Testis (tissue), 2 donors: ENCODE measurements at regions not wholly inside any gene's neighbourhood (a gene's known extent, or its start where the extent isn't known, plus 50 kb on each side); places are given as distances from the start of the nearest gene placed in this dataset.

Experiments used
- DNase-seq: peaks from one replicate; pipeline ENCODE4 v3.0.0-alpha.2; 2019
- H3K27ac ChIP-seq, 2 donors: fragments of 200-600 bp; sonication (generic); one replicate each; pipeline ENCODE4 v1.5.1; 2019
- H3K27me3 ChIP-seq: fragments of 200-600 bp; sonication (generic); one replicate; pipeline ENCODE4 v1.5.1; 2019
- H3K36me3 ChIP-seq: fragments of 200-600 bp; sonication (generic); one replicate; pipeline ENCODE4 v1.5.1; 2017; ENCODE audit warnings: low read depth; ENCODE audit errors: missing control alignments
- H3K4me1 ChIP-seq: fragments of 200-600 bp; sonication (generic); one replicate; pipeline ENCODE4 v1.5.1; 2019
- H3K4me3 ChIP-seq, 2 donors: fragments of 200-600 bp; sonication (generic); one replicate each; pipeline ENCODE4 v1.5.1; 2017 to 2019
- H3K9me3 ChIP-seq: fragments of 200-600 bp; sonication (generic); one replicate; pipeline ENCODE4 v1.5.1; 2017
- CTCF ChIP-seq, 3 experiments: fragments of 450-650 bp in 2 of 3; fragments of 200-600 bp in 1 of 3; sonication (generic) in 1 of 3; IDR thresholded peaks; one replicate each; pipeline ENCODE4 v1.5.1; 2016 to 2019; ENCODE audit warnings: antibody characterized with exemption in 3 of 3, mild to moderate bottlenecking in 2 of 3, moderate library complexity in 1 of 3
- POLR2A ChIP-seq: fragments of 450-650 bp; IDR thresholded peaks from one replicate; pipeline ENCODE4 v1.6.1; 2017; ENCODE audit warnings: antibody characterized with exemption, mild to moderate bottlenecking, moderate library complexity
- WGBS, 2 donors: methylation state at CpG; one replicate each; pipeline ENCODE4 v1.1.5; 2018; 5-methylcytosine and 5-hydroxymethylcytosine counted together
- intact Hi-C: fragments of 100-400 bp; cut with DNase I; formaldehyde crosslinking; loops from one replicate; pipeline ENCODE4 v1.15.1; 2023; ENCODE audit warnings: low total_unique reads

- TF ChIP-seq CTCF (IDR thresholded peaks at IDR 0.05) (no peak), POLR2A (no peak)
Measured at GRCh38 chr10:121053151-121053550, 202.0 kb downstream of the WDR11 start.

GRCh38 chr10:121054874-121055273 lies 203.7 kb downstream of the WDR11 start:
- no peak overlapping the region for H3K27ac ChIP-seq
- no peak for DNase-seq
- no peaks in the 10 kb centered on the region for H3K9me3 ChIP-seq
- no peaks in the 10 kb centered on the region for H3K27me3 ChIP-seq
- intact Hi-C loops: no loop called here
- no peaks in the 10 kb centered on the region for H3K4me1 ChIP-seq
- 62 to 66% methylated on average over 5 of the region's 5 CpGs for WGBS, 2 donors
- H3K4me3 ChIP-seq: no peak overlapping the region
- H3K36me3 ChIP-seq: no peaks in the 10 kb centered on the region
- TF ChIP-seq CTCF (IDR thresholded peaks at IDR 0.05): no peak
- no peak for TF ChIP-seq POLR2A

More at GRCh38 chr10:121053151-121053550, 202.0 kb downstream of the WDR11 start:
- Histone ChIP-seq H3K4me3 (no peak overlapping the region), H3K36me3 (no peaks in the 10 kb centered on the region), H3K27me3 (no peaks in the 10 kb centered on the region), H3K9me3 (no peaks in the 10 kb centered on the region), H3K27ac (no peak overlapping the region), H3K4me1 (no peaks in the 10 kb centered on the region)
- intact Hi-C loops: no loop called here
- DNase-seq: no peak
- WGBS, 2 donors: 65 to 67% methylated on average over 3 of the region's 3 CpGs

- H3K36me3 ChIP-seq: no peaks in the 10 kb centered on the region
- H3K27ac ChIP-seq: no peak overlapping the region
- intact Hi-C loops: no loop called here
- no peak for DNase-seq
- H3K4me3 ChIP-seq: no peak overlapping the region
- no peaks in the 10 kb centered on the region for H3K4me1 ChIP-seq
- 58 to 65% methylated on average over 4 of the region's 4 CpGs for WGBS, 2 donors
- TF ChIP-seq CTCF (IDR thresholded peaks at IDR 0.05): no peak
- no peak for TF ChIP-seq POLR2A
- no peaks in the 10 kb centered on the region for H3K9me3 ChIP-seq
- no peaks in the 10 kb centered on the region for H3K27me3 ChIP-seq
Measured at GRCh38 chr10:121057269-121057668, 206.1 kb downstream of the WDR11 start.

- TF ChIP-seq CTCF (IDR thresholded peaks at IDR 0.05): no peak
- TF ChIP-seq POLR2A: no peak
- intact Hi-C loops: no loop called here
- no peak overlapping the region for H3K27ac ChIP-seq
- no peak for DNase-seq
- no peaks in the 10 kb centered on the region for H3K9me3 ChIP-seq
- no peak overlapping the region for H3K4me3 ChIP-seq
- 89 to 95% methylated on average over 6 of the region's 6 CpGs for WGBS, 2 donors
- no peaks in the 10 kb centered on the region for H3K36me3 ChIP-seq
- no peaks in the 10 kb centered on the region for H3K27me3 ChIP-seq
- H3K4me1 ChIP-seq: no peaks in the 10 kb centered on the region
Measured at GRCh38 chr10:121058082-121058481, 206.9 kb downstream of the WDR11 start.

GRCh38 chr10:121059351-121059750 lies 208.2 kb downstream of the WDR11 start:
- Histone ChIP-seq H3K4me3 (no peak overlapping the region), H3K36me3 (no peaks in the 10 kb centered on the region), H3K9me3 (no peaks in the 10 kb centered on the region), H3K27ac (no peak overlapping the region), H3K4me1 (no peaks in the 10 kb centered on the region), H3K27me3 (no peaks in the 10 kb centered on the region)
- no peak for TF ChIP-seq POLR2A
- no peak for TF ChIP-seq CTCF (IDR thresholded peaks at IDR 0.05)
- DNase-seq: no peak
- intact Hi-C loops: no loop called here
- 53 to 75% methylated on average over 4 of the region's 4 CpGs for WGBS, 2 donors
